ENCODE measurements at regions not wholly inside any gene's neighbourhood (a gene's known extent, or its start where the extent isn't known, plus 50 kb on each side); places are given as distances from the start of the nearest gene placed in this dataset.

- TF ChIP-seq REST (IDR thresholded peaks at IDR 0.05; ENCODE audit: low read depth): no peak
- no peak for TF ChIP-seq SRF (IDR thresholded peaks at IDR 0.05; ENCODE audit: low read depth)
- no peak for TF ChIP-seq CEBPB (IDR thresholded peaks at IDR 0.05; ENCODE audit: low read depth)
- no peak for TF ChIP-seq MAX (IDR thresholded peaks at IDR 0.05)
Observed at GRCh38 chr4:175562111-175562510, 250.0 kb downstream of the GPM6A start (continued).

GRCh38 chr4:175562542-175562941 lies 249.5 kb downstream of the GPM6A start:
- no peak for DNase-seq (ENCODE audit: low read depth, low spot score)
- Histone ChIP-seq H3K36me3 (ENCODE audit: control insufficient read depth in 1 of 2, insufficient read depth in 2 of 2, low read length in 2 of 2) (no peaks in the 10 kb centered on the region), H3K27ac (ENCODE audit: low read depth, low read length) (no peak overlapping the region), H3K27me3 (ENCODE audit: insufficient read depth, low read length) (no peaks in the 10 kb centered on the region), H3K9me2 (ENCODE audit: insufficient read depth) (no peaks in the 10 kb centered on the region), H3K4me3 (replicated peaks in 1 of 2; ENCODE audit: low read depth in 1 of 2, low read length in 2 of 2) (no peak overlapping the region), H3K4me1 (ENCODE audit: control insufficient read depth in 1 of 2, insufficient read depth in 2 of 2, low read length in 2 of 2) (no peaks in the 10 kb centered on the region), H3K79me2 (ENCODE audit: insufficient read depth, low read length) (no peaks in the 10 kb centered on the region), H2AFZ (ENCODE audit: low read depth, low read length, poor library complexity, severe bottlenecking) (no peak overlapping the region), H3K9me3 (ENCODE audit: control insufficient read depth in 1 of 2, insufficient read depth in 1 of 2, low read depth in 1 of 2, low read length in 2 of 2) (no peaks in the 10 kb centered on the region), H4K20me1 (ENCODE audit: insufficient read depth) (no peaks in the 10 kb centered on the region), H3K9ac (ENCODE audit: low read length) (no peak overlapping the region), H3K4me2 (ENCODE audit: low read length) (no peak overlapping the region)
- RAD21 ChIA-PET (ENCODE audit: low non-redundant PET in 1 of 2, low total read pairs in 2 of 2, uncharacterized antibody in 2 of 2, unreplicated experiment in 2 of 2): no interaction called here
- CTCF ChIA-PET: interaction anchor here (1.0 kb wide), 1 partner anchor 329 kb away, joined by 3 read pairs; no protein-coding TSS in a partner anchor
- BruUV-seq (replicated peaks): no TSS peak
- intact Hi-C loops (cut with micrococcal nuclease): loop anchor here (5.0 to 10.0 kb wide), 2 partner anchors 385 to 472 kb away; no protein-coding TSS in a partner anchor
- no peak for ATAC-seq
- POLR2A ChIA-PET: no interaction called here
- TF ChIP-seq ZFX (IDR thresholded peaks at IDR 0.05) (no peak), RAD21 (IDR thresholded peaks at IDR 0.05; ENCODE audit: low read depth) (no peak), SRF (IDR thresholded peaks at IDR 0.05; ENCODE audit: low read depth) (no peak), MAX (IDR thresholded peaks at IDR 0.05) (no peak), JUND (IDR thresholded peaks at IDR 0.05) (no peak), POLR2AphosphoS5 (IDR thresholded peaks at IDR 0.05; ENCODE audit: low read depth, low read length) (no peak), SP1 (IDR thresholded peaks at IDR 0.05; ENCODE audit: low read depth) (no peak), ZNF274 (IDR thresholded peaks at IDR 0.05; ENCODE audit: low read depth, low read length) (no peak), ELF1 (IDR thresholded peaks at IDR 0.05; ENCODE audit: borderline replicate concordance, low read depth) (no peak), SIN3A (IDR thresholded peaks at IDR 0.05; ENCODE audit: low read depth) (no peak), ATF3 (IDR thresholded peaks at IDR 0.05) (no peak), CBX3 (IDR thresholded peaks at IDR 0.05; ENCODE audit: low read depth) (no peak), ZBTB33 (IDR thresholded peaks at IDR 0.05; ENCODE audit: extremely low read depth, insufficient replicate concordance, low read length) (no peak), EGR1 (IDR thresholded peaks at IDR 0.05; ENCODE audit: low read depth) (no peak), EZH2phosphoT487 (IDR thresholded peaks at IDR 0.05; ENCODE audit: borderline replicate concordance) (no peak), POLR2A (IDR thresholded peaks at IDR 0.05; ENCODE audit: borderline replicate concordance, extremely low read depth, insufficient read depth, insufficient read length) (no peak), CTCF (IDR thresholded peaks at IDR 0.05 in 2 of 3, conservative IDR thresholded peaks at IDR 0.05 in 1 of 3; ENCODE audit: borderline replicate concordance in 1 of 3, insufficient read depth in 1 of 3, low read depth in 2 of 3, low read length in 2 of 3) (no peak)
